NCI-H460 (cell line): ENCODE measurements at regions not wholly inside any gene's neighbourhood (a gene's known extent, or its start where the extent isn't known, plus 50 kb on each side); places are given as distances from the start of the nearest gene placed in this dataset.
"Not testable (repeated sequence)": the region's sequence is repeated elsewhere in the genome, so short reads cannot be mapped to it uniquely, and the experiment has no call there.

ENCODE experiments used
- DNase-seq: peaks from one replicate; pipeline ENCODE4 v3.0.0-alpha.2; 2016; ENCODE audit warnings: low read depth; ENCODE audit errors: extremely low read depth

- DNase-seq, result no peak
Measured at GRCh38 chr4:53885668-53886067, 178.7 kb downstream of the CHIC2 start.

GRCh38 chr4:53877096-53877495 is 187.3 kb downstream of the CHIC2 start:
- not testable (repeated sequence) for DNase-seq

- DNase-seq, result no peak
Measured at GRCh38 chr4:53866055-53866454, 198.3 kb downstream of the CHIC2 start.

GRCh38 chr4:53865054-53865453 is 199.4 kb downstream of the CHIC2 start:
- no peak for DNase-seq

- no peak for DNase-seq
Measured at GRCh38 chr4:53863736-53864365, 200.6 kb downstream of the CHIC2 start.

- DNase-seq, result no peak
Measured at GRCh38 chr4:53863158-53863557, 201.2 kb downstream of the CHIC2 start.

- DNase-seq, result no peak
Measured at GRCh38 chr4:53861856-53862610, 202.4 kb downstream of the CHIC2 start.

GRCh38 chr4:53859305-53859704 is 205.1 kb downstream of the CHIC2 start:
- DNase-seq, result no peak

GRCh38 chr4:53858744-53859143 is 205.7 kb downstream of the CHIC2 start:
- DNase-seq, result no peak

- no peak for DNase-seq
Measured at GRCh38 chr4:53855581-53856250, 208.7 kb downstream of the CHIC2 start.

GRCh38 chr4:53854991-53855568 is 209.3 kb downstream of the CHIC2 start:
- DNase-seq, result no peak

- DNase-seq, result no peak
Measured at GRCh38 chr4:53852343-53852742, 212.1 kb downstream of the CHIC2 start.

- no peak for DNase-seq
Measured at GRCh38 chr4:53847965-53848364, 216.4 kb downstream of the CHIC2 start.

GRCh38 chr4:53844551-53844950 is 219.9 kb downstream of the CHIC2 start:
- no peak for DNase-seq

- no peak for DNase-seq
Measured at GRCh38 chr4:53844133-53844532, 220.3 kb downstream of the CHIC2 start.

- no peak for DNase-seq
Measured at GRCh38 chr4:53841711-53842110, 222.7 kb downstream of the CHIC2 start.

GRCh38 chr4:53840643-53841042 is 223.8 kb downstream of the CHIC2 start:
- DNase-seq, result no peak

- DNase-seq, result not testable (repeated sequence)
Measured at GRCh38 chr4:53833302-53834003, 231.0 kb downstream of the CHIC2 start.

GRCh38 chr4:53832549-53832948 is 231.9 kb downstream of the CHIC2 start:
- DNase-seq, result no peak

GRCh38 chr4:53830511-53830910 is 233.9 kb downstream of the CHIC2 start:
- no peak for DNase-seq
